Activated naive CD8-positive, alpha-beta T cell treated with anti-CD3 and anti-CD28 coated beads, Interleukin-2, amount 50 U/mL, for 16 hours (primary cell): ENCODE measurements at regions not wholly inside any gene's neighbourhood (a gene's known extent, or its start where the extent isn't known, plus 50 kb on each side); places are given as distances from the start of the nearest gene placed in this dataset.
"Not testable (repeated sequence)": the region's sequence is repeated elsewhere in the genome, so short reads cannot be mapped to it uniquely, and the experiment has no call there.

Experiments
- DNase-seq: peaks from one replicate; pipeline ENCODE4 v3.0.0-alpha.2; 2020; ENCODE audit warnings: low read depth, low spot score

DNA sequence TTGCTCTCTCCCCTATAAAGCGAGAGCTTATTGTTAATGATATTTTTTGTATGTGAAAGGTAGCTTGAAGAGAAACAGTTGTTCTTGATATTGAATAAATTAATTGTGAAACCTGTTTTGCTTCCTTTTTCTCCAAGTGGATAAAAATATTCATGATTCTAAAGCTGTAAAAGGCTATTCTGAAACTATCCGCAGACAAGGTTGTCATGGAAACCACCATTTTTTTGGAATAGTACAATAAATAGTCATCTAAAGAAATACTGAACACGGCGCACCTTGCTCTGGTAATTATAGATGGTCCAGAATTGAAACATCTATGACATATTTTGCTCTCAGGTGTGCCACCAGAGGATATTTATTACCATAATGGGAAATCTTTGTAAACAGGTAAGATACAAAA lies 1103.0 kb upstream of the SLC39A10 start:
- no peak for DNase-seq

DNA sequence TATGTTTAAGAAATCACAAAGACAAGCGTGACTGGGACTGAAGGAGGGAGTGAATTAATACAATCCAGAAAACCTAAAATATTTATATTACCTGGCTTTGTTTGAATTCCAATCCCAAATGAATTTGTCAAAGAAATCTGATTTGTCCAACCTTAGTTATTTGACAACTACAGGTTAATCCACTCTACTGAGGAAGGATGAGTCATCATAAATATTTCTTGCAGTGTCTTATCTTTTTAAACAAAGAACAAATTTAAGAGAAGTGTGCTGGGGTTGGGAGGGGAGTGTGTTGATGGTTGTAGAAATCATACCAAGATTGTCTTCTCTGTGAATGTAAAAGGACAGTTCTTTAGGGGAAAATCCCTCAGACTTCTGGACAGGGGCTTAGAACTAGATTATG lies 1106.3 kb upstream of the SLC39A10 start:
- DNase-seq, result no peak

DNA sequence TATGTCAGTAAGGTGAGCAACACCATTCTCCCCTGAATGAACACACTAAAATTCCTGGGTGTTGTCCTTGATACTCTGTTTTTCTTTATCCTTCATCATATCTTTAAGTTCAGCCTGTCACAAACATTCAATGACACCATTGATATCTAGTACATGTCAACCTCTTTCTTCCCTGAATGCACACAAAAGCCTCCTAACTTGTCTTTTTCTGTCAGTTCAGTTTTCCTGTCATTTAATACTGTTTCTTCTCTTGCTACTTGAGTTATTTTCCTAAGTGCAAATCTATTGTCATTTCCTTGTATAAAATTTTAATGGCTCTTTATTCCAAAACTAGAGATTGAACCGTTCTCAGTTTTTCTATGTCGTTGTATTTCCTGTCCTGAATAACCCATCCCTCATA lies 1107.6 kb upstream of the SLC39A10 start:
- DNase-seq, result no peak

DNA sequence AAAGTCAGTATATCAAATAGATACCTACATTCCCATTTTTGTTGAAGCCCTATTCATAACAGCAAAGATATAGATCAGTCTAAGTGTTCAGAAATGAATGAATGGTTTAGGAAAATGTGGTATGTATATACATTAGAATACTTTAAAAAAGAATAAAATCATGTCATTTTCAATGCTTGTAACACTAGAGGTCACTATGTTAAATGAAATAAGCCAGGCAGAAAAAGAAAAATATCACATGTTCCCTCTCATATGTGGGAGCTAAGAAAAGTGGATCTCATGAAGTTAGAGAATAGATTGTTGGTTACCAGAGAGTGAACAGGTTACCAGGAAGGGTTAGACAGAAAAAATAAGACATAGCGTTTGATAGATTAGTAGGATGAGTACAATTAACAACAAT lies 1111.0 kb upstream of the SLC39A10 start:
- no peak for DNase-seq

DNA sequence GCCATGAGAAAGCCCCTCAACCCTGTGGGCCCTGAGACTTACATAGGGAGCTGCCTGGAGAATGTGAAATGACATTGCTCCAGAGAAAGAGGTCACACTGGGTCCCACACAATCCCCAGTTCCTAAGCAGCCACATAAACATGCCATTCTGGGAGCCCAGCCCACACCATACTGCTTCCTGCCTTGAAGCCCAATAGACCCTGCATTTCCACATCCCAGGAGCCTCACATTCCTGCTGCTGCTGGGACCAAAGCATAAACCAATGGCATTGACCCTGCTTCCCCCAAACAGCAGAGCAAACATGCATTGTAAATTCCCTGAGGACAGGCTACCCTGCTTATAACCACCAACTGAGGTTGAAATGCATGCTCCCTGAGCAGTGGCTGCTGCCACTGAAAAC lies 1117.6 kb upstream of the SLC39A10 start:
- no peak for DNase-seq

DNA sequence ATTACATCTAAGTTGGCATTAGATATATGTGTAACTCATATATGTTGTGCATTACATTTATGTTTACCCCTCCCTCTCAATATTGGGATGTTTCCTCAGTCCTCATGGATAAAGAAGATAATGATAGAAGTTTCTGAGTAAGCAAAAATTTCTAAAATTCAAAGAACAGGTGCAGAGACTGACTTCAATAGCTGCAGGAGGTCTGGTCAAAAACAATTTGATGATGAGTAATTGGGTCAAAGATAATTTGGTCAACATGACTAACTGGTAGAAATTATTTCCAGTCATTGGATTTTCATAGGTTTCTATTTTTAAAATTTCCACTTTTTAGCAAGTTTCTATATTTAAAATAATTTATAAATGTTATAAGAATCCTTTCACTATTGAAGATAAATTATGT lies 1130.9 kb upstream of the SLC39A10 start:
- DNase-seq, result no peak

DNA sequence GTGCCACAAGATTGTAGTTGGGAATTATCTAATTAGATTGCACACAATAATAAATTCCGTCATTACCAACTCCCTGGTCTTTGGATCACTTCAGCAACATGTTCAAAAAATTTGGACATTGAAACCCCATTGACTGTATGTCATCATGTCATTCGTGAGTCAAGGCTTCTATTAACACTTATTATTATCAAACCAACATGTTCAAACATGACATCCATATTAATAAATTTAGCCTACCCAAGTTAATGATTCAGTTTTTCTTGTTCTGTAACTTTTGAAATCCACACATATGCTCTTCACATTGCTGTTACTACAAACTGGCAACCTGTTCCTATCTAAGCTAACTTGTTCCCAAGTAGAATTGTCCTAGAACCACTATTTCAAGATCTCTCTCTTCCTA lies 1142.7 kb upstream of the SLC39A10 start:
- no peak for DNase-seq

DNA sequence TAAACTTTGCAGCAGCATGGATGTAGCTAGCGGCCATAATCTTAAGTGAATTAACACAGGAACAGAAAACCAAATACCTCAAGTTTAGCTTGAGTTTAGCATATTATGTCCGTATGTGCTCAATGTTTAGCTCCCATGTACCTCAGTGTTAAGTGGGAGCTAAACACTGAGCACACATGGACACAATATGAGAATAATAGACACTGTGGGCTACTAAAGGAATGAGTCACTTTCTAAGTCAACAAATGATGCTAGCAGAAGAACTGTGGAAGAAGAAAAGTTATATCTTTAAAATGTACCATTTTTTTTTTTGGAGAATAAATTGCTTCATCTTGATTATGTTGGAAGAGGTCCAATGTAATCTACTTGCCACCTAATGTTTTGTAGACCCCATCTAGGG lies 1146.0 kb upstream of the SLC39A10 start:
- not testable (repeated sequence) for DNase-seq

DNA sequence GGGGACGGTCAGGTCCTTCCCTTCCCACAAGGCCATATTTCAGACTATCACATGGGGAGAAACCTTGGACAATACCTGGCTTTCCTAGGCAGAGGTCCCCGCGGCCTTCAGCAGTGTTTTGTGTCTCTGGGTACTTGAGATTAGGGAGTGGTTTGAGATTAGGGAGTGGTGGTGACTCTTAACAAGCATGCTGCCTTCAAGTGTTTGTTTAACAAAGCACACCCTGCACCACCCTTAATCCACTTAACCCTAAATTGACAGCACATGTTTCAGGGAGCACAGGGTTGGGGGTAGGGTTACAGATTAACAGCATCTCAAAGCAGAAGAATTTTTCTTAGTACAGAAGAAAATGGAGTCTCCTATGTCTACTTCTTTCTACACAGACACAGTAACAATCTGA lies 1152.2 kb upstream of the SLC39A10 start:
- DNase-seq, result not testable (repeated sequence)

DNA sequence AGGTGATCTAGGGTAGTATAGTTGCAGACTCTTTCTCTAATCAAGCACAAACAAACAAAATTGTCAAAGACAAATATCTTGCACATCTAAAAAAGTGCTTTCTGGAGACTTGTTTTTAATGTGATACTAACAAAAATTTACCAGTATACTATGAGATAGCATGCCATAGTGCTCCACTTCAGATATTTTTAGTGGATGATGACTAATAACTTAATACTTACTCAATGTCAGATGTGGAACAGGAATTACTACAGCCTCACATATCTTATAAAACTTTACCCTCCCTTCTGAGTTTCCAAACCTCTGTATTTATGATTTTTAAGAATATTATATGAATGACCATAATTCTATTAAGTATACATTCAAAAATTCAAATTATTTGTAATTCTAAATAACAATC lies 1162.0 kb upstream of the SLC39A10 start:
- DNase-seq, result no peak

DNA sequence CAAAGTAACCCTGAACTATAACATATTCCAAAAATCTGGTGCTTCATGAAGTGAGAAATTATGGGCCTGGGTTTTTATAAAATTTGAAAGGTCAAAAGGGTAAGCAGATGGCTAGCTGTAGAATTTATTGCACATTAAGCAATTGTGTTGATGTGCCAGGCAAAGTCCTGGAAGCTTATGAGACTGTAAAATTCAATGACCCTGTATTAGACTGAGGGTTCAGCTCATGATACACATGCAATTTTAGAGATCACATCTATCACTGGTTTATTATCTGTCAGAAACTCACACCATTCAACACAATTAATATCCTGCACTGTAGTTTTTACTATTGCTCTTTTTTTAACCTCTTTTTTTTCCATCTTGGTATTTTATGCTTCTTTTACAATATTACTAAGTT lies 1162.6 kb upstream of the SLC39A10 start:
- DNase-seq, result no peak

DNA sequence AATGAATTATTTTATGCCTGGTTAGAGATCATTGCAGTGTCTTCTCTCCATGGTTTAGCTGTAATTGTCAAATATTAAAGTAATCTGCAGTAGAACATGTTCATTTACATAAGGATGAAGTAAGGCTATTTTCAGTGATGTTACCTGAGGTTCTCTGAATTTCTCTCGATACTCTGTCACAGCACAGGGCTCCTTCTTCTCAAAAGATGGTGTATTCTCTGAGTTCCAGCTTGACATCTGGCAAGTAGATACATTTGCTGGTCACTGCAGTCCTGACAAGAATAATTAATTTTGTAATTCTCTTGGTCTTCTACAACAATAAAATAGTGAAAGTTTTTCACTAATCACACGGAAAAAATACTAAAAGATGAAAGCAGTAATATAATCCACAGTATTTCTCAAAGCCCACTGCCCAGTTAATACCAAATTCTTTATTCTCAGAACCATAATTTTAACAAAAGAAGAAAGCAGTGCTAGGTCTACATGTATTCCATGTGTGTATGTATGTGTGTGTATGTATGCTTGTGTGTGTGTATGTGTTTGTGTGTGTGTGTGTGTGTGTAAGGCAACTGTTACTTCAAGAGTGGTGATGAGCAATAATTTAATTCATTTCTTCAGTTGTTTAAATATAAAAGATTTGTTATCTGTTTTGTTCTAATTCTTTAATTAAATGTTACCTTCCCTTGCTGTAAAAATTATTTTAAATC lies 1165.5 kb upstream of the SLC39A10 start:
- no peak for DNase-seq

DNA sequence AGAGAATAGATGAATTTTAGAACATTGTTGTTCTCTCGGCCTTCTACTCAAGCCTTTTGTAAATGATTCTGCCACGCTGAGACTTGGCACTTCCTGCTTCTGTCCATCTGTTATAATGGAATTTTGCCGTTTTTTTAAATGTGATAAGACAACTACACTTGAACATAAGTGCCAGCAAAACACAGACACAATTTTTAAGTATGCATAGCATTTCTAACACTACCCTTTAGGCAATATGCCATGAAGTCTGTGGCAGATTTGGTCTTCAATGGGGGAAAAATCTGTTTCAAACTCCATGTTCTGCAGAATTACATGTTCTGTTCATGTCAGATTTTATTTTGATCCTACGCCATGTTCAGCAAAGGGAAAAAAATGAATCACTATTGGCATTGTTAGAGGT lies 1170.7 kb upstream of the SLC39A10 start:
- no peak for DNase-seq

DNA sequence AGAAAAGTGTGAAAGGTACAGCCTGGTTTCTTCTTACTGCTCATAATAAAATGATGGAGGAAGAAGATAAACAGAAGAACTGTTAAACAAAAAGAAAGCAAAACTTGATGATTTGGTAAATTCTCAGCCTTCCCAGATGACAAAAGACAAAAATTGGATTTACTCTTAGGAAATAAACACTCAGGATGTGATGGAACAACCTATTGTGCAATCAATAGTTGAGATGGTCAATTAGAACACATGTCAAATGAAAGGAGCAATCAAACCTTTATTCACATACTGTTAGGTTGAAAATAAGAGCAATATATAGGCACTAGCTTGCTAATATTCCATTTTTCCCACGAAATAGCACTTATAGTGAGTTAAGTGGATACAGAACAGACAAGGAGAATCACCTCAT lies 1174.0 kb upstream of the SLC39A10 start:
- DNase-seq, result no peak

DNA sequence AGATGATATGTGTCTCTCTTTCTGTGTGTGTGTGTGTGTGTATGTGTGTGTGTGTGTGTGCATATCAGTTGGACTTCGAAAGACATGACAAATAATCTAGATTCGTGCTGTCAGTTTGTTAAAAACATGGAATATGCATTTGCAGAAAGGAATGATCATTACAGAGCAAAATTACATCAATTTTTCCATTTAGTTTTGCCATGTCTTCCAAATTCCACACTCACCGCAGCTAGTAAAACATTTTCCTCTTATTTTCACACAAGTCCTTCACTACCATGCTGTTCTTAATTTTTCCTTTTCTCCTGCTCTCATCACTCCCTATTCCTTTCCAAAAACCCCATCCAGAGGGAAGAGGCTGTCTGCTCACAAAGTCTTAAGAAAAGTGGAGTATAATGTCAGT lies 1191.4 kb upstream of the SLC39A10 start:
- DNase-seq, result no peak

DNA sequence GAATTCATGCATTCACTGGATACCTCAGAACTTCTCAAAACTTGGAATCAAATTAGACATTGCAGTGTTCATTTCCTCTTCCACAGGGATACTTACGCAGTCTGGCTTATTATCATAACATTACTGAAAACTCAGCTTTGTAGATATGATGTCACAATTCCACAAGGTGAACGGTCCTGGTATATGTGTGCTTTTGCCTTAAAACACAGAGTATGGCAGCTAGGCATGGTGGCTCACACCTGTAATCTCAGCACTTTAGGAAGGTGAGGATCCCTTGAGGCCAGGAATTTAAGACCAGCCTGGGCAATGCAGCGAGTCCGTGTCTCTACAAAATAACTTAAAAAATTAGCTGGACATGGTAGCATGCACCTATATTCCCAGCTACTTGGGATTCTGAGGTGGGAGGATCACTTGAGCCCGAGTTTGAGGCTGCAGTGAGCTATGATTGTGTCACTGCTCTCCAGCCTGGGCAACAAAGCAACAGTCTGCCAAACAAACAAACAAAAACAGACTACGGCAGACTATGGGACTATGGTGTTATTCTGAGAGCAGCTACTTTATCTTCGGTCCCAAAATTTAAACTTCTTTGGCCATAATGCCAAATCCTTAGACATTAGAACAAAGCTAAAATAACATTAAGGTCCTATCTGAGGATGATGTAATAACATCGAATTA lies 1191.9 kb upstream of the SLC39A10 start:
- DNase-seq, result no peak

DNA sequence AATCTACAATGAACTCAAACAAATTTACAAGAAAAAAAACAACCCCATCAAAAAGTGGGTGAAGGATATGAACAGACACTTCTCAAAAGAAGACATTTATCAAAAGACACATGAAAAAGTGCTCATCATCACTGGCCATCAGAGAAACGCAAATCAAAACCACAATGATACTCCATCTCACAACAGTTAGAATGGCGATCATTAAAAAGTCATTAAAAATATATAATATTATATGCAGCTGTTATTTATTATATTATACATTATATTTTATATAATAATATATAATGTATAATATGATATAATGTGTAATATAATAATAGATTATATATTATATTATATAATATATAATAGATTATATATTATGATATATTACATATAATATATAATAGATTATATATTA lies 1194.1 kb upstream of the SLC39A10 start:
- not testable (repeated sequence) for DNase-seq

DNA sequence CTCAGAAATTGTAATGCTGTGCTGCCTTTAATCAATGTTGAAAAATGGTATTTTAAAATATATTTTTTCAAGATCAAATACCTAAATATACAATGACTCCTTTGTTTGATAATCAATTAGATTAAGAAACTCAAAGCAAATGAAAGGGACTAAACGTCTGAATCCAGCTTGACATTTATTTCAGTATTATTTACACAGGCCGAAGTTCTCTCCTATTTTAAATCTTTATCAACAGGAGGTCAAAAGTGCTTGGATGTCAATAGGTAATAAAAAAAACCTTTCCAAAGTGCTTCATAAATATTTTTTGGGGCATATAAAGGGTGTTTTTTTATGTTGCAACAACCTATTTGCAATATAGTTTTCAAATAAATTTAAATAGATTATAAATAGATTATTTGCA lies 1201.7 kb upstream of the SLC39A10 start:
- DNase-seq, result no peak

DNA sequence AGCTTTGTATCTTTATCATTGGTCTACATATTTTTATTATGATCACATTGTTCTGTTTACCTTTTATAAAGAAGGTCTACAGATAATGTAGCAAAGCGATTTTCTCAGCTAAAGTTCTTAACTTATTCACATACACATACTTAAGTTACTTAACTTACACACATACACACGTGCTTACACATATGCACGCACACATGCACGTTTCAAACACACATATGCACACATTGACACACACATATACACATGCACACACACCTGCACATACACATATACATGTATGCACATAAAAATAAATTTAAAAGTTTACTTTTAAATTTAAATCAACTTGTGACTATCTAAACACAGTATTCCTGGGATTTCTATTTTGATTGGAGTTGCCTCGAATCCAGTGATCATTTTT lies 1204.5 kb upstream of the SLC39A10 start:
- no peak for DNase-seq

DNA sequence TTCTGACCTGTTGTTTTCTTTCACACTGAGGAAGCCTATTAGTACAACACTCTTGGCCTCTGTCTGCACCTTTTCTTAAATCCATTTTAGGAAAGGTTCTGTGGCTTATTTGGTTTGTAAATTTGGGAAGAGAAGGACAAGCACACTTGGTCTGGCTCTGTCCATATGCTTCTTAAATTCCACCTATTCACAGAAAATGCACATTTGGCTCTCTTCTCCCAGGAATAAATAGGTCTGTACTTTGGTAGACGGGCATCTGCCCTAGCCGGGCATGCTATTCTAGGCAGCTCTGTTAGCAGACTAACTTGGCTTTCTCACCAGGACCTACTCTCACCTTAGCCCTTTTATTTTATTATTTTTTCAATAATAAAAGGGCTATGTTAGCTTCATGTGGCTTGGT lies 1211.8 kb upstream of the SLC39A10 start:
- DNase-seq, result no peak

DNA sequence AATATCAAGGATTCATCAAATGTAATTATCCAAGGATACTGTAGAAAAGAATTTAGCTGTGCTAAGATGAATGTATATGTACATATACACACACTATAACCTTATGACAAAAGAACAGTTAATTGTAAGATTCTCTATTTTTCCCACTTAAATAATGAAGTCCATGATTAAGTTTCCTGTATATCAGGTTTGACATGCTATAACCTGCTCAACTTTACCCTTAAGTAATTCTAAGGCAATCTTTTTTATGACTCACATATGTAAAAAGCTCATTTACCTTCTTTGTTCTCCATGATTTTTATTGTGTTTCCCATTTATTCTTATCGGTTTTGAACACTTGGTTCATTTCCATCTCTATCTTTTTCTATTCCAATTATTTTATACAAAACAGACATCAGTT lies 1213.1 kb upstream of the SLC39A10 start:
- DNase-seq, result no peak

DNA sequence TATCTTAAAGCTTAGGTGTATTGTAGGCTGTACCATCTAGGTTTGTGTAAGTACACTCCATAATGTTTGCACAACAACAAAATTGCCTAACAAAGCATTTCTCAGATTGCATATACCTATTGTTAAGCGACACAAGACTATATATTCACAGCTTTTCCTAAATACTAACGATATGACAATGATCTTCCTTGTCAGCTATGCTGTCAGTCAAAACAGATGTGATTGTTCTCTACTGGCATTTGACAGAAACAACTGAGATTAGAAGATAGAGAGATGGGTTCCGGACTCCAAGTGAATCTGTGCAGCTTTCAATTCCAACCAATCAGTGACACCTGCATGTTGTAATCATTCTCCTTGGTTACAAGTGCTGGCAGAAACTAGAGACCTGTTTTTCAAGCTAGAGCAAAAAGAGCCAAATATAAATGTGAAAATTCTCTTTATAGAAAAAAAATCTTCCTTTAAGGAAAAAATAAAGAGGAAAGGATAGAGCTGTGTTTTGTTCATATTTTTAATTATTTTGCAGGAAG lies 1232.3 kb upstream of the SLC39A10 start:
- no peak for DNase-seq

DNA sequence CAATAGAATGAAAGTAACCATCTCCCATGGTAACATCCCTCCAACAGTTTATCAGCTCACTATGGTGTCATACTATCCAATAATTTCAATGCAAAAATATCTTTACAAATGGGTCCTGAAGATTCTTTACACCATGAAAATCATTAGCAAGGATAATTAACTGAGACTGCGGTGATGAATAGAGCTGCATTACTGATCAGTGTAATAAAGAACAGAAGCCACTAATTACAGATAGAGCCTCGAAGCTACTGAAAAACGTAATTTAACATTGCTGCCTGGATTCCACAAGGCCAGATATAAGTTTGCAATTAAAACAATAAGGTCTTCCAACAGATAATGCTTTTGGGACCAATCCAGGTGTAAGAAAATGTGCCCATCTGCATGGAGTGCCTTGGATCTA lies 1245.8 kb upstream of the SLC39A10 start:
- DNase-seq, result no peak
